Loucy (cell line): ENCODE measurements at regions not wholly inside any gene's neighbourhood (a gene's known extent, or its start where the extent isn't known, plus 50 kb on each side); places are given as distances from the start of the nearest gene placed in this dataset.

Experiments used
- EZH2phosphoT487 ChIP-seq: fragments of 200-600 bp; IDR thresholded peaks from 2 replicates; pipeline ENCODE4 v1.6.1; 2018; ENCODE audit warnings: antibody characterized with exemption, mild to moderate bottlenecking, moderate library complexity, borderline replicate concordance
- TF ChIP-seq, protein P1 (sequence below): fragments of 200-600 bp; sonication (generic); conservative IDR thresholded peaks from 2 replicates; pipeline ENCODE4 v1.5.1; 2014; ENCODE audit warnings: mild to moderate bottlenecking, antibody characterized with exemption, low read length

DNA sequence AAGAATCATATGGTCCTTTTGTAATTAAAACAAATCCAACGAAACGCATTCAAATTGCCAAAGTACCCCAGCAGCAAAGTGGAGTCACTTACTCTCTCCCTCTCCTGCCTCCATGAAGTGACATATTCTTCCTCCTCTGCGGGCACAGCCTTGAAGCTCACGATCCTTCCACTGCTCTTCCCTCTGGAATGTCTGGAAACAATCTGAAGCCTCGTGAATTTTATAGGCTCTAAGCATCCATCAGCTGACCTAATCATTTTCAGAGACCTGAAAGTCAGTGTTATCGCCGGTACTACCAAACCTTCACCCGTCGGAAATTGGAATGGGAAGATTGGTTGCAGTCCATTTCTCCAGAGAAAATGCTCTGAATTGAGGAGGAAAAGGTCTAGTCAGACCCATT, 134.5 kb upstream of the FOXF1 start:
- TF ChIP-seq EZH2phosphoT487 = no peak
- TF ChIP-seq, protein P1, sequence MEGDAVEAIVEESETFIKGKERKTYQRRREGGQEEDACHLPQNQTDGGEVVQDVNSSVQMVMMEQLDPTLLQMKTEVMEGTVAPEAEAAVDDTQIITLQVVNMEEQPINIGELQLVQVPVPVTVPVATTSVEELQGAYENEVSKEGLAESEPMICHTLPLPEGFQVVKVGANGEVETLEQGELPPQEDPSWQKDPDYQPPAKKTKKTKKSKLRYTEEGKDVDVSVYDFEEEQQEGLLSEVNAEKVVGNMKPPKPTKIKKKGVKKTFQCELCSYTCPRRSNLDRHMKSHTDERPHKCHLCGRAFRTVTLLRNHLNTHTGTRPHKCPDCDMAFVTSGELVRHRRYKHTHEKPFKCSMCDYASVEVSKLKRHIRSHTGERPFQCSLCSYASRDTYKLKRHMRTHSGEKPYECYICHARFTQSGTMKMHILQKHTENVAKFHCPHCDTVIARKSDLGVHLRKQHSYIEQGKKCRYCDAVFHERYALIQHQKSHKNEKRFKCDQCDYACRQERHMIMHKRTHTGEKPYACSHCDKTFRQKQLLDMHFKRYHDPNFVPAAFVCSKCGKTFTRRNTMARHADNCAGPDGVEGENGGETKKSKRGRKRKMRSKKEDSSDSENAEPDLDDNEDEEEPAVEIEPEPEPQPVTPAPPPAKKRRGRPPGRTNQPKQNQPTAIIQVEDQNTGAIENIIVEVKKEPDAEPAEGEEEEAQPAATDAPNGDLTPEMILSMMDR = no peak
